ENCODE measurements at regions not wholly inside any gene's neighbourhood (a gene's known extent, or its start where the extent isn't known, plus 50 kb on each side); places are given as distances from the start of the nearest gene placed in this dataset.

DNA sequence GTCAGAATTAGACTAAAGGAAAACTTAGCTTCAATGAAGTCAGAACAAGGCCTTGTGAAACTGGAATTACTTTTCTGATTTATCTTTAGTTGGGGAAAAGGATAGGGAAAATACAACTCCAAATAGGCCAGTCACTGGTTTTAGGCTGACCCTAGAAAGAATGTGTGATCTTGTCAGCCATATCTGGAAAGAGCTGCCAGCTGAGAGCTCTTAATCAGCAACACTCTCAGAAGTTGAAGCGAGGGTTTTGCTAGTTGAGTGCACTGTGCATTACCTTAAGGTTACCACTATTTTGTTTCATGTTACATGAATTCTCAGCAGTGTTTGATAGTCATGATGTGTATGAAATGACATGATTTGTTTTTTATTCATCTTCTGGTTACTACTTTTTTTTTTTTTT lies 905.3 kb upstream of the ALCAM start (continued):
- TF ChIP-seq, protein P1, sequence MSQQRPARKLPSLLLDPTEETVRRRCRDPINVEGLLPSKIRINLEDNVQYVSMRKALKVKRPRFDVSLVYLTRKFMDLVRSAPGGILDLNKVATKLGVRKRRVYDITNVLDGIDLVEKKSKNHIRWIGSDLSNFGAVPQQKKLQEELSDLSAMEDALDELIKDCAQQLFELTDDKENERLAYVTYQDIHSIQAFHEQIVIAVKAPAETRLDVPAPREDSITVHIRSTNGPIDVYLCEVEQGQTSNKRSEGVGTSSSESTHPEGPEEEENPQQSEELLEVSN (IDR thresholded peaks at IDR 0.05): no peak
